Activated gamma-delta T cell (primary cell): ENCODE measurements at regions not wholly inside any gene's neighbourhood (a gene's known extent, or its start where the extent isn't known, plus 50 kb on each side); places are given as distances from the start of the nearest gene placed in this dataset.
"Not testable (repeated sequence)": the region's sequence is repeated elsewhere in the genome, so short reads cannot be mapped to it uniquely, and the experiment has no call there.

Source experiments
- DNase-seq: peaks from one replicate; lab custom pipeline; 2025; lab: John Stamatoyannopoulos, UW

DNA sequence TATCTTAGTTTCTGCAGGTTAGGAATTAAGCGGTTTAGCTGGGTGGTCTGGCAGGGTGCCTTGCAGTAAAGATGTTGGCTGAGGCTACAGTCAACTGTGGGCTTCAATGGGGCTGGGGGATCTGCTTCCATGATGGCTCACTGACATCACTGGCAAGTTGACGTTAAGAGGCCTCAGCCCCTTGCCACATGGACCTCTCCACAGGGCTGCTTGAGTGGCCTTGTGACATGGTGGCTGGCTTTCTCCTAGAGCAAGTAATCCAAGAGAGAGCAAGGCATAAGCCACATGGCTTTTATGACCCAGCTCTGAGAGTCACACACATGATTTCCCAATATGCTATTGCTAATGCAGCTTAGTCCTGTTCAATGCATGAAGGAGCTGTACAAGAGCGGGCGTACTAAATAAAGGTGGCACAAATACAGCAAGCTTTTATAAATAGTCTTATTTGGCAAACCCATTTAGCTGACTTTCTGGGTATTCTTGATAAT, 109.1 kb downstream of the SEPTIN7 start:
- no peak for DNase-seq

DNA sequence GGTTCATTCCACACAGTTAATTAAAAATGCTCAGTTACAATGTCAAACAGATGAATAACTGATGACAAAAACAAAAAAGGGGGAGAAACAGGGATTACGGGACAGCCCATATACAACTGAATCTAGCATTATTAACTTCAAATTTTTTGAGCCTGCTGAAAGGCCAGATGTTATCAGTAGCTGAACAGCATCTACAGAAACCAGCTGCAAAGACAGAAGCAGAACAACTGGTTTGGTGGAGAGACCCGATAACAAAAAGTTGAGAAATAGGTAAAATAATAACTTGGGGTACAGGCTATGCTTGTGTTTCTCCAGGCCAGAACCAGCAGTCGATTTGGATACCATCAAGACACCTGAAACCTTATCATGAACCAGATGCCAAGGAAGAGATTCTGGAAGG, 109.8 kb downstream of the SEPTIN7 start:
- DNase-seq, result not testable (repeated sequence)

DNA sequence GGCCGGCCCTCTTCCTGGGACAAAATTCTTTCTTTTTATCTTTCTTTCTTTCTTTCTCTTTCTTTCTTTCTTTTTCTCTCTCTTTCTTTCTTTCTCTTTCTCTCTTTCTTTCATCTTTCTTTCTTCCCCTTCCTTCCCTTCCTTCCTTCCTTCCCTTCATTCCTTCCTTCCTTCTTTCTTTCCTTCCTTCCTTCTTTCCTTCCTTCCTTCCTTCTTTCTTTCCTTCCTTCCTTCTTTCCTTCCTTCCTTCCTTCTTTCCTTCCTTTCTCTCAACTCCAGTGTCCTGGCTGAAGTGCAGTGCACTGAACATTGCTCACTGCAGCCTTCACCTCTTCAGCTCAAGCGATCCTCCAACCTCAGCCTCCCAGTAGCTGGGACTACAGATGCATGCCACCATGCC, 112.5 kb downstream of the SEPTIN7 start:
- not testable (repeated sequence) for DNase-seq

DNA sequence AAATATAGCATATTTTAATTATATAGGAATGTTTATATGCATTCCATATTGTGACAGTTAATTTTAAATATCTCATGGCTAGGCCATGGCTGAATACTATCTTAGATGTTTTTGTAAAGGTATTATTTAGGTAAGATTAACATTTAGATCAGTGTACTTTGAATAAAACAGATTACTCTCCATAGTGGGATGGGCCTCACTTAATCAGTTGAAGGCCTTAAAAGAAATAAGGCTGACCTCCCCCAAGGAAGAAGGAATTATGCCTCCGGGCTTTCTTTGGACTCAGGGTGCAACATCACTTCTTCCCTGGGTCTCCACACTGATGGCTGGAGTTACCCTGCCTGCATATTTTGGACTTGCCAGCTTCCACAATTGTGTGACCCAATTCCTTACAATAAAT, 113.4 kb downstream of the SEPTIN7 start:
- not testable (repeated sequence) for DNase-seq

DNA sequence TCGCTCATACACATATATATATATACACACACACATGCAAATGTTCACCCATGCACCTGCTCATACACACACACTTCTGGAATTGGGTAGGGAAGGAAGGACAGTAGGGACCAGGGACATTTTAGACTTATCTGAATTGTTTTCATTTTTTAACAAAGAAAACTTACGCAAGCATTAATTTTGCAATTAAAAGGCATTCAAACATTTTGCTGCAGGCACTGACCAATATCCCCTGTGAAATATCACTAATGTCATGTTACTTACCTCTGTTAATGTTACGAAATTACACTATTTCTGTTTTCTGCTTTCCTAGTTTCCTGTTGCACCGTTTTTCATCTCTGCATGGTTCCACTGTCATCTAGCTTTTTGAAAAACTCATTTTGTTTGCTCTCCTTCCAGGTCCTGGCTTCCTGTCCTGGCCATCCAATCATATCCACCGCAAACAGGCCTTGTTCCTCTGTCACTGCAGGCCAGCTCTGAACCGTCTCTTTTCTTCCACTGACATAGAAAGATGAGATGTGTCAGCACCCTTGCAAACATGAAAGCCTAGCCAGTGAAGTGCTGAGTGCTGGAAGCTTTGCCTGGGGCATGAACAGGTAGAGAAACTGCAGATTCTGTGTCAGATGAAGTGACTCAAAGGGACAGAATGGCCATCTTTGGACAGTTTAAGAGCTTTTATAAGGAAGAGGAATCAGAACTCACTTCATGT, 114.5 kb downstream of the SEPTIN7 start:
- DNase-seq, result not testable (repeated sequence)

DNA sequence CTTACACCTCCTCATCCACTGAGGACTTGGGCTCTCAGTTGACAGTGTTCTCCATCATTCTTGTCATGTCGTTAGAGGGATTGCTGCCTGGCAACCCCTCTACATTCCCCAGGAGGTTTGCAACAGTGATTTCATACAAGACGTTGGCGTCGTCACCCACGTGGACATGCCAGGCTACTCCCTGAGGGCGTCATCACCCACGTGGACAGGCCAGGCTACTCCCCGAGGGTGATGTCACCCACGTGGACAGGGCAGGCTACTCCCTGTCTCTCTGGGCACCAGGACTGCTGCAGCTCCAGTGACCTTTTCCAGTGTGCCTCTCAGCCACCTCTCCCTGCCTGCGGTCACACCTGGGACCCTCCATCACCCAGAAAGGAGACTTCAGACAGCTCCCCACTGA, 117.4 kb downstream of the SEPTIN7 start:
- not testable (repeated sequence) for DNase-seq

DNA sequence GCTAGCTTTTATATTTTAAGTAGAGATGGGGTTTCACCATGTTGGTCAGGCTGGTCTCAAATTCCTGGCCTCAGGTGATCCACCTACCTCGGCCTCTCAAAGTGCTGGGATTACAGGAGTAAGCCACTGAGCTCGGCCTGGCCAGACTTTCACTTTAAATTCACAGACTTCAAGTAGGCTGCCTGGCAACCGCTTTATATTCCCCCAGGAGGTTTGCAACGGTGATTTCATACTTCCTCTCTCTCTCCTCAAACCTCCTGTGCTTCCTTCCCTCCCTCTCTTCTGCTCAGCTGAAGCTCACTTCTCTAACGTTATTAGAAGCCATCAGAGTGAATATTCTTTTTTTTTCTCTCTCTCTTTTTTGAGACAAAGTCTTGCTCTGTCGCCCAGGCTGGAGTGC, 118.8 kb downstream of the SEPTIN7 start:
- not testable (repeated sequence) for DNase-seq

DNA sequence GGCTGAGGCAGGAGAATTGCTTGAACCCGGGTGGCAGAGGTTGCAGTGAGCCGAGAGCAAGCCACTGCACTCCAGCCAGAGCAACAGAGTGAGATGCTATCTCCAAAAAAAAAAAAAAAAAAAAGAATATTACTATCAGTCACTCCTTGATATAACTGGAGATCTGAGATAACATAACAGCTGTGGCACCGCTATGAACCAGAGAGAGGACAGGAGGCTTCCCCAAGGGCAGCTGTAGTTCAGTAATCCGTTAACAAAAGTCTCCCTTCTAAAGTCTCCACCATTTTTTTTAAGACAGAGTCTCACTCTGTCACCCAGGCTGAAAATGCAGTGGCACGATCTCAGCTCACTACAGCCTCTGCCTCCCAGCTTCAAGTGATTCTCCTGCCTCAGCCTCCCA, 120.5 kb downstream of the SEPTIN7 start:
- DNase-seq, result not testable (repeated sequence)

DNA sequence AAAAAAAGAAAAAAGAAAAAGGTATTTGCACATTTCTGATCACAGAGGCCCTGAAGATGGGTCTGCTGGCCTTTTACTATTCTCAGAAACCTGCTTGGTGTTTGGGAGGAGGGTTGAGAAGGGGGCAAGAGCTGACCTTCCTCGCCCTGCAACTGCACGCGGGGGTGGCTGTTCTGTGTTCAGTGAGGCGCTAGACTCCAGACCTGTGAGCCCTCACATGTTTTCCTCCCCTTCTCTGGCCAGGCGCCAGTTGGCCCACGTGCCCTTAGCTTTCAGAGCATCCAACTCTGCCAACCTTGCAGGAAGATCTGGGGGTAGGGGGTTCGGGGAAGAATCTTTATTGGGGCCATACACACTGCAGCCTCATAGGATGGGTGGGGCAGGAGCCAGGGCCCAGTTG, 123.8 kb downstream of the SEPTIN7 start:
- DNase-seq, result not testable (repeated sequence)

DNA sequence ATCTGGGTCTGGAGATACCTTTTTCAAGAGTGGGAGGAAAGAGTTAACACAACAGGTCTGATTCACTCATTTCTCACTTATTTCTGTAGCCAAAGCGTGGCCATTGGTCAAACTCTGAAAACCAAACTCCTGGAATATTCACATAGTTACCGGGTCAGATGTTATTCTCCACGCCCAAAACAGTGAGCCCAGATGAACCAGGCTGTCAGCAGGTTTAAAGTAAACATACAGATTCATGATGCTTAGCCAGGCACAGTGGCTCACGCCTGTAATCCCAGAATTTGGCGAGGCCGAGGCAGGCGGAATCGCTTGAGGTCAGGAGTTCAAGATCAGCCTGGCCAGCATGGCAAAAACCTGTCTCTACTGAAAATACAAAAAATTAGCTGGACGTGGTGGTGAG, 126.1 kb downstream of the SEPTIN7 start:
- not testable (repeated sequence) for DNase-seq

DNA sequence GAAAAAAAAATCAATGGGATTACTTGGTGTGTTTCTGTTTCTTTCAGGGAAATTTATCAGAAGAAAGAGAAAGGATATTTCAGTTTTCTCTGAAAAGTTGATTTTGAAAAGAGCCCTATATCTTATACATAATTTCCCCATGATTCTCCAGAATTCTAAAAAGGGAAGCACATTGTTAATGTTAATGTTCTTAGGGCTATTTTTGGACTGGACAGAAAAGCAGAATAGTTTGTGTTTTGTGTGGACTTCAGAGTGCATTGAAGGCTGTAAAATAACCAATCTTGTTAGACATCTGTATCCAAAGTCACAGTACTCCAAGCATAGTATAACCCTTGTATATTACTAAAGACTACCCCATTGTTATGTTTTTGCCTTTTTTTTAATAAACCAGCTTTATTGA, 130.3 kb downstream of the SEPTIN7 start:
- not testable (repeated sequence) for DNase-seq

DNA sequence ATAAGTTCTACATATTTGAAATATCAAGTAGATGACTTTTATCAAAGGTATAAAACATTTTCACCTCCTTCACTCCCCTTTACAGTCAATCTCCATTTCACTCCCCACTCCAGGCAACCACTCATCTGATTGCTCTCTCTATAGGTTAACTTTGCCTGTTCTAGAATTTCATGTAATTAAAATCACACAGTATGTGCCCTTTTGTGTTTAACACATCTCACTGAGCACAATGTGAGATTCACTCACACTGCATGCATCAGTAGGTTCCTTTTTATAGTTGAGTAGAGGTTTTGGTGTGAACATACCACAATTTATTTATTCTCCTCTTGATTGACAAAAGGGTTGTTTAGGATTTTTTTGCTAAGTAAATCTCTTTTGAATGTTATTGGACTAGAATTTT, 130.7 kb downstream of the SEPTIN7 start:
- DNase-seq, result not testable (repeated sequence)

DNA sequence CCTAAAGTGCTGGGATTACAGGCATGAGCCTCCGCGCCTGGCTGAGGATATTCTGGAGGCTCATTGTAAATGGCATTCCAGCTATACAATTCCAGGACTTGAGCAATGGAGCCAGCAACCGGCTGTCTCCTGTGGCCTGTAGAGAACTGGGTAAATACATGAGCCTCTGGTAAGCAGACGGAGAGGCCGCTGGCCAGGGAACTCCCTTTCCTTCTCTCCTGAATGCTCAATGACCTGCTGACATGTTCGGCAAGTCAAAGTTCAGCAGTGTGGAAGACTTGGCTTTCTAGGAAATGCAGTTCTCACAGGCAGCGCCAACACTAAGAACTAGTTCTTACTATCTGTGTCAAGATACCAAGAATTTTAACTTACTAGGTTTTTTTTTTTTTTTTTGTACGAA, 139.8 kb downstream of the SEPTIN7 start:
- not testable (repeated sequence) for DNase-seq

DNA sequence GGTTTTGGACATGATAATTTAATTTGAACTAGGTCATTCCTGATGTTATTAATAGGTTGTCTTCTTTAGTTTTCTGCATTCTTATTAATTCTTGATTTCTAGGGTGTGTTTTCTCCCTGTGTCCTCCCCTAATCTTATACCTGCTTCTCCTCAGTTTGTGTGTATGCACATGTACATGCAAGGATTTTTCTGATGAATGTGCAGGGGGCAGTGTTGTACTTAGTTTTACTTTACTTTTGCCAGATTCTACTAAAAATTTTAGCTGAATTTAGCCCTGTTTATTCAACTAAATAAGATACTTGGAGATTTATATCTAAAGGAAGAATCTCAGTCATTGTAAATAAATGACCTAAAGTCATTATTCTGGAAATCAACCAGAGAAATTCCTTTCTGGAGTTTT, 144.8 kb downstream of the SEPTIN7 start:
- DNase-seq, result not testable (repeated sequence)

DNA sequence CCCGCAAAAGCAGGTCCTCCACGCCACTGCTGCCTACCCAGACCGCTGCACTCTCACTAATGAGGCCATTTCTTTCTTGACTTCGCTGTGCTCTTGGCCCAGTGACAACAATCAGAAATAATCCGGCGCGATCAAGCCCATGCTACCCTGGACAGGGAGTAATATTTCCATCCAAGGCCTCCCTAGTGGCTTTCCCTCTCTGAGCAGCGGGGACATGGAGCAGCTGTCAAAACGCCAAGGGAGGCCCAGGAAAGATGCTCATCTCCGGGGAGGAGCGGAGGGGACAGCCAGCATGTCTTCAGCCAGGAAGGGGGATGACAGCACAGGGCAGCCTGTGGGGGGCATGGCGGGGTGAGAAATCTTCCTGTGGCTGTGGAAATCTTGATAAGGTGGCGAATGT, 154.9 kb downstream of the SEPTIN7 start:
- DNase-seq, result not testable (repeated sequence)

DNA sequence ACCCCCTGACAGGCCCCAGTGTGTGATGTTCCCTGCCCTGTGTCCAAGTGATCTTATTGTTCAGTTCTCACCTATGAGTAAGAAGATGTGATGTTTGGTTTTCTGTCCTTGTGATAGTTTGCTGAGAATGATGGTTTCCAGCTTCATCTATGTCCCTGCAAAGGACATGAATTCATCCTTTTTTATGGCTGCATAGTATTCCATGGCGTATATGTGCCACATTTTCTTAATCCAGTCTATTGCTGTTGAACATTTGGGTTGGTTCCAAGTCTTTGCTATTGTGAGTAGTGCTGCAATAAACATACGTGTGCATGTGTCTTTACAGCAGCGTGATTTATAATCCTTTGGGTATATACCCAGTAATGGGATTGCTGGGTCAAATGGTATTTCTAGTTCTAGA, 156.1 kb downstream of the SEPTIN7 start:
- not testable (repeated sequence) for DNase-seq

DNA sequence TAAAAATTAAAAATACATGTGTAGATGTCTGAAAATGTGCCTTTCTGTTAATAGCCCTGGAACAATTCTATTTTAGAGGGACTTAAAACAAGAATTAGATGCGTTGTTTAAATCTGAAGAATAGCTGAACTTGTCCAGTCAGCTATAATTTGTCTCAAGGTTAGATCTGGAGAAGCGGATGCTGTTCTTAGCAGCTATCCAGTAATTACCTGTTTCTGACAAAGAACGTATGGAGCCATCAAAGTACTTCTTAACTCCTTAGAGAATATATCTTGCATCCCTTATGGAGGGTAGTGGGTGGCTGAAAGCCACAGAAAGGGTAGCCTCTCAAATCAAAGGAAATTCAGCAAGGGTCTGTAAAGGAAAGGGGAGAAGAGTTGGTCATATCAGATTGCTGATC, 160.4 kb downstream of the SEPTIN7 start:
- DNase-seq, result not testable (repeated sequence)

DNA sequence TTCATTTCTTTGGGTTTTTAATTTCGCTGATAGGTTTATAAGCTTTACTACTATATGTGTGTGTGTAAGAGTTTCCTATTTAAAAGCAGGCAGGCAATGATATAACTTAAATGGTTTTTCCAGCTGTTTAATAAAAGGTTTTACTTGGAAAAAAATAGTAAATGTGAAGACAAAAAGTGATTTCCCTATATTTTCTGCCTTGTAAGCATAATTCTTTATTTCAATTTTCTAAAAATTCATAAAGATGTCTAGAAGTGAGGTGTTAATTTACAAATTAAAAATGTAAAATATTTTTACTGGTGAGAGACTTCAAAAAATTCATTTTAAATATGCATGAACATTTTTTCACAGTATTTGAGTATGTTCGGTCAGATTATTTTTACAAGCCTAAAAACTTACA, 161.8 kb downstream of the SEPTIN7 start:
- not testable (repeated sequence) for DNase-seq

DNA sequence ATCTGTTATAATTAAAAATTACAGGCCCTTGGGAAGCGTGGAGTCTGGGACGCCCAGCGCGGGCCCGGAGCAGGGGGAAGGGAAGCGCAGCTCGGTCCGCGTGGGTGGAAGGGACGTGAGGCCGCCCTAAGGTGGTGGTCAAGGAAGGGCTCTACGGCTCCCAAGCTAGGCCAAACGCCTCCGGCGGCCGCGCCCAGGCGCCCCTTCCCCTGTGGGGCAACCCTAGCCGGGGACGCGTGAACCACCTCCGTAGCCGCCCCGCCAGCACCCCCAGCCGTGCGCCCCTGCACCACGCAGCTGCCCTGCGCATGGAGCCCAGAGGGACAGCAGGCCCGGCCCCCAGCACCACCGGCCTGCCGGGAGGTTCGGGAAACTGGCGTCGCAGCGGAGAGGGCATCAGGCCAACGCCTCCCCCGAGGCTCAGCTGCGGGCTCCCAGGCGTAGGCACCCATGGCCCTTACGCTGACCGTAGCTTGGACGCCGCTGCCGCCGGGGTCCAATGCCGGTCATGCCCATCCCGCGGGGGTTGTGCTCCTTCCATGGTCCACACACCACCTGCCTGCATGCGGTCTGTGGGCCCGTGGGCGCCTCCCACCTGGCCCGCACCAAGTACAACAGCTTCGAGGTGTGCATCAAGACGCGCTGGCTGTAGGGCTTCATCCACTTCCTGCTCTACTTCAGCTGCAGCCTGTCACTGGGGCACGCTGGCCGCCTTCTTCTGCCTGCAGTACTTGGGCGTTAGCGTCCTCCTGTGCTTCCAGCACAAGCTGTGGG, 166.7 kb downstream of the SEPTIN7 start:
- DNase-seq, result no peak

DNA sequence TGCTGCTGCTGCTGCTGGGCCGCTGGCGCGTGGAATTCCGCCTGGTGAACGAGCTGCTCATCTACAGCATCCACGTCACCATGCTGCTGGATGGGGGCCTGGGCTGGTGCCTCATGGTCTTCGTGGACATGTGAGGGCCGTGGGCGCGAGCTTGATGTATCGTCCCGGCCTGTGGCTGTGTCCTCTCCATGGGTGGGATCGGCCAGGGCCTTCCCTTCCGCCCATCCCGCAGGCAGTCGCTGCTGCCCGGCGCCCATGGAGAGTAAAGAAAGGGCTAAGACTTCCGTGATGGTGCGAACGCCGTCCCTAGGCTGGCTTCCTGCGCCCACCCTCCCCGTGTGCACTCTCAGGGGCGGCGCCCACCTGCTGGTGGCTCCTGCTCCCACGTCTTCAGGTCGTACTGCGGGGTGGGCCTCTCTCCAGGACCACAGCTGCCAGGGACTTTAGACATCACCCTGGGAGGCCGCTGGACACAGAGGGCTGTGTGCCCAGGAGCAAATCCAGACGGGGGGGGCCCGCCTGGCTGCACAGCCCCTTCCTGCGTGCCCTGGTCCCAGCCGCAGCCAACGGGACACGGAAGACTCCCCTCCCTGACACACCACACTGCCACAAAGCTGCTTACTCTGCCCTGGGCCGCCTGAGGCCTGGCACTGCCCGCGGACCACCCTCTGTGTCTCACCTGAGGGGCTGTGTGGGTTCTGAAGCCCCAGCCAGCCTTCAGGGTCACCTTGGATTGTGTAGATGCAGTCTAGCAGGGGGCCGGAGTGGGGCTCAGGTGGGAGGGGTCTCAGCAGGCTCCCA, 167.5 kb downstream of the SEPTIN7 start:
- no peak for DNase-seq

DNA sequence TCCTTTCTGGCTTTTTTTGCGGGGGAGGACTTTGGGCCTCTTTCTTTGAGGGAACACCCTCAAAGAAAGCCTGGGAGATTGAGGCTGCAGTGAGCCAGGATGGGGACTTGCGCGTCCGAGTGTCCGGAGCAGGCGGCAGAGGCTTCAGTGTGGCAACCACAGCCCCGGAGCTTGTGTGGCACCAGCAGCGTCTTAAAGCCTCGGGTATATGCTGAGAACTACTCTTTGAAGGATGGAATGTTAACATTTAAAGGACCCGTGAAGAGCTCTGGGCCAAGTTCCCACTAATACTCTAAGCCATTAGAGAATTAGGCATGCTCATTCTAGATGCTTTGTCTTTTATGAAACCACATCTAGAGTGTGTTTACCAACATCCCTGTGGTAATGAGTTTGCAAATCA, 168.2 kb downstream of the SEPTIN7 start:
- no peak for DNase-seq

DNA sequence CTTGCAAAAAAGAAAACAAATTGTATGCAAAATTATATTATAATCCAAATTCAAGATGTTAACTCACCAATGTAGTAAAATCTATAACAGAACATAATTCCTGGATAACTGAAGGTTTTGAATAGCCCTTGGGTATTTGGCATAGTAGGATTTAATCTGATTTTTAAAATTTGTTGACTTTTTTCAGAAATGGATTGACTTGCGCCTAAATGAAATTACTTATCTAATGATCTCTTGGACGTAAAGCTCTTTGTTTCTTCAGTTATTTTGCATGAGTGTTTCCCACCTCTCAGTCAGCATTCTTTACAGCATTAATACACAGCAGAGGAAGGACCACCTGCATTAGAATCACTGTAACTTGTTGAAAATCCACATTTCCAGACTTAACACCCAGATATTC, 169.6 kb downstream of the SEPTIN7 start:
- DNase-seq, result no peak
